ENCODE measurements at regions not wholly inside any gene's neighbourhood (a gene's known extent, or its start where the extent isn't known, plus 50 kb on each side); places are given as distances from the start of the nearest gene placed in this dataset.

DNA sequence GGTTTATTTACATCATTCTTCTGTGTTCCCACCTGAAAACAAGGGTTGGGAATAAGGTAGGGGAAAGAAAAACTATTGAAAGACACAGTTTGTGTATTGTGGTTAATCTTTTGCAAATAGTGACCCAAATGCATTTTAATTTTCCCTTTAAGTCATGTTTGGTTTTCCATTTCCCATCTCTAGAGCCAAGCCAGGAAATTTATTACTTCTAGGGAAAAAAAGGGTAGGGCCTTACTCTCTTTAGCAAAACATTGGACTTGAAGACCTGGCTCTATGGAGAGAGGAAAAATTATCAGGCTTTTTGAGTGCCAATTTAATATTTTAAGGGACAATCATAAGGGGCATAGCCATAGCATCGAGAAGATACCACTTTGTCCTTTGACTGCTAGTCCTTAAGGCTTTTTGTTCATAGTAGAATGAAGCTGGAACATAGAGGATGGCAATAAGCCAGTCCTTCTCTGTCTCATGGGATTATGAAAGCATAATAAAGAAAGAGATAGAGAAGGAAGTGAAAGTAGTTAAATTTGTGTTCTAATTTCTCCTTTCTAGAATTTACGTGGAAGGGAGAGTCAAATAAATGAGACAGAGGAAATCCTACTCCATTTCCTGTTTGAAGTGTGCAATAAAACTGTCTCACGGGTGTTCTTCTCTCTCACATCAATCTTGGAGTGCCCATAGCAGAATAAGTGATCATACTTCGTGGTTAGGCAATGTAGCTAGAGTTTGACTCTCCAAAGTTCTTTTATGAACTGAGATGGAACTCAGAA lies 50.9 kb upstream of the PPFIA2 start:
- H3K27me3 Mint-ChIP-seq, result peaks cover 4% of the 10 kb centered on the region
- no peak overlapping the region for H3K27ac Mint-ChIP-seq
- peaks cover 11% of the 10 kb centered on the region for H3K4me1 Mint-ChIP-seq (ENCODE audit: low read depth)
- no peaks in the 10 kb centered on the region for H3K36me3 Mint-ChIP-seq
- H3K4me3 Mint-ChIP-seq, result no peak overlapping the region
- H3K9me3 Mint-ChIP-seq (ENCODE audit: low read depth), result no peaks in the 10 kb centered on the region

DNA sequence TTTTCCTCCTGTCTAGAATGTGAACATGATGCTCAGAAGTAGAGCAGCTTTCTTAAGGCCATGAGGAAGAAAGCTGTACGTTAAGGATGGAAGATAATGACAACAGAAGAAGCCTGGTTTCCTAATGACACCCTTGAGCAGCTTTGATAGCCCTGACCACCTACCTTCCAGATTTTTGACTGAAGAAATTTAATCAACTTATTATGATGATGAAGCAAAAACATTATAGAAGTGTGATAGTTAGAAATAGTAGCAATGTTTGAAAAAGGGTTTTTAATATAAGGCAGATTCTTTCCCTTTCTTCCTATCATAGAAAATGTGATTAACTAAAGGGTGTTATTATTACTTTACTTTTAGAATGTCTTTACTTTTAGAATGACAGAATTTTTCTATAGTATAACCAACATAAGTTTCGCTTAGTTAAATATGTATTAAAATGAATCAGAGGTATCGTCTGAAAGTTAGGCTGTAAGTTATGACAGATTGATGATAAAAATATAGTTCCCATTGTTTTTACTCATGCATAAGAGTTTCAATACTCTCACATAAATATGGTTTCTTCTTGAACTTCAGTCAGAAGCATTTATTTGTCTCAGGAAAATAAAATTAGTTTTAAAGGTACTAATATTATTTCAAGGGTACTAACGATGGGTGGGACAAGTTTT lies 50.1 kb upstream of the PPFIA2 start:
- Mint-ChIP-seq H3K36me3 (no peaks in the 10 kb centered on the region), H3K27me3 (peaks cover 4% of the 10 kb centered on the region), H3K27ac (peak overlapping the region; percentile 18), H3K9me3 (ENCODE audit: low read depth) (no peaks in the 10 kb centered on the region), H3K4me1 (ENCODE audit: low read depth) (peaks cover 11% of the 10 kb centered on the region), H3K4me3 (no peak overlapping the region)

Data from activated naive CD8-positive, alpha-beta T cell (primary cell).